HepG2 (cell line): ENCODE measurements at regions not wholly inside any gene's neighbourhood (a gene's known extent, or its start where the extent isn't known, plus 50 kb on each side); places are given as distances from the start of the nearest gene placed in this dataset.
"Not testable (repeated sequence)": the region's sequence is repeated elsewhere in the genome, so short reads cannot be mapped to it uniquely, and the experiment has no call there.

Experiments used
- ATAC-seq: fragments of 200-7000 bp; cut with Tn5 transposase; 3 replicates; pipeline ENCODE4 v1.9.1; 2020; ENCODE audit warnings: mild to moderate bottlenecking, moderate library complexity
- BruUV-seq: library from RNA; stranded (reverse); fragments of 400-500 nt; replicated peaks from 2 replicates; lab custom pipeline; 2021; lab: Mats Ljungman, UMichigan
- CTCF ChIA-PET: fragments of 300-600 bp; formaldehyde crosslinking; extraction: SDS; loops from one replicate; lab custom pipeline; 2021; ENCODE audit warnings: low total read pairs, inconsistent platforms, low intra/inter-chr PET ratio; lab: Yijun Ruan, JAX
- POLR2A ChIA-PET: fragments of 350-600 bp; sonication (Branson Sonifier 250); formaldehyde crosslinking; loops from one replicate; lab custom pipeline; 2020; ENCODE audit warnings: antibody characterized with exemption, inconsistent platforms; lab: Yijun Ruan, JAX
- DNase-seq: peaks from one replicate; pipeline ENCODE4 v3.0.0-alpha.2; 2015; ENCODE audit warnings: low spot score
- FAIRE-seq: peaks from 3 replicates; lab custom pipeline; 2011; peaks lifted over from hg19 to GRCh38; lab: Jason Lieb, UNC
- H2AFZ ChIP-seq: one replicate; pipeline ENCODE4 v1.6.1; 2011; ENCODE audit warnings: low read length, inconsistent platforms
- H3K27ac ChIP-seq: fragments of 300-600 bp; 3 replicates; pipeline ENCODE4 v1.8.0; 2011; ENCODE audit warnings: mixed run types, mild to moderate bottlenecking, mixed read lengths, low read length, inconsistent platforms; ENCODE audit not compliant: insufficient read depth; ENCODE audit errors: extremely low read length
- H3K27me3 ChIP-seq, 2 experiments: fragments of 200-600 bp in 1 of 2; 2 replicates in 1 of 2; 3 replicates in 1 of 2; pipeline versions ENCODE4 v1.6.0 to v1.8.0; 2011; ENCODE audit warnings: low read length in 2 of 2, mild to moderate bottlenecking in 2 of 2, moderate library complexity in 2 of 2, inconsistent platforms in 1 of 2; ENCODE audit not compliant: insufficient read depth in 2 of 2, control insufficient read depth in 1 of 2
- H3K36me3 ChIP-seq, 2 experiments: fragments of 200-600 bp in 1 of 2; replicated peaks in 1 of 2; 2 replicates in 1 of 2; 3 replicates in 1 of 2; pipeline versions ENCODE4 v1.5.1 to v1.8.0; 2011; ENCODE audit warnings: low read length in 2 of 2, inconsistent platforms in 1 of 2; ENCODE audit not compliant: insufficient read depth in 2 of 2, control insufficient read depth in 1 of 2
- H3K4me1 ChIP-seq: 2 replicates; pipeline ENCODE4 v1.5.1; 2012; ENCODE audit warnings: low read length, inconsistent platforms; ENCODE audit not compliant: insufficient read depth
- H3K4me2 ChIP-seq: 2 replicates; pipeline ENCODE4 v1.6.0; 2011; ENCODE audit warnings: low read depth, low read length, inconsistent platforms
- H3K4me3 ChIP-seq, 3 experiments: fragments of 200-600 bp in 1 of 3; sonication (generic), shearing (Covaris generic) in 1 of 3; replicated peaks in 1 of 3; 2 replicates each; pipeline ENCODE4 v1.5.1; 2011 to 2016; ENCODE audit warnings: low read length in 3 of 3, inconsistent platforms in 2 of 3, low read depth in 2 of 3, mild to moderate bottlenecking in 2 of 3, control low read depth in 1 of 3, mixed read lengths in 1 of 3; ENCODE audit not compliant: insufficient read depth in 1 of 3
- H3K79me2 ChIP-seq: one replicate; pipeline ENCODE4 v1.6.1; 2011; ENCODE audit warnings: low read length, inconsistent platforms; ENCODE audit not compliant: insufficient read depth
- H3K9ac ChIP-seq: 2 replicates; pipeline ENCODE4 v1.6.0; 2011; ENCODE audit warnings: mild to moderate bottlenecking, low read depth, low read length, inconsistent platforms; ENCODE audit not compliant: insufficient read depth
- H3K9me3 ChIP-seq: 2 replicates; pipeline ENCODE4 v1.5.1; 2012; ENCODE audit warnings: mild to moderate bottlenecking, low read length
- H4K20me1 ChIP-seq: 2 replicates; pipeline ENCODE4 v1.6.0; 2011; ENCODE audit warnings: inconsistent platforms, mild to moderate bottlenecking, low read length, moderate library complexity; ENCODE audit not compliant: insufficient read depth
- WGBS: methylation state at CpG from one replicate; pipeline ENCODE4 v1.1.6; 2017; ENCODE audit warnings: low lambda C conversion rate; 5-methylcytosine and 5-hydroxymethylcytosine counted together
- in situ Hi-C: cut with HindIII; loops from 2 replicates; pipeline ENCODE4 v1.10.0; 2017; ENCODE audit warnings: low pct_unique_long_range_greater_than_20kb; ENCODE audit not compliant: extremely low pct_ligation_motif_present
- intact Hi-C: fragments of 100-400 bp; cut with micrococcal nuclease; formaldehyde crosslinking; loops from one replicate; pipeline ENCODE4 v1.10.0; 2022; ENCODE audit not compliant: unreplicated experiment

DNA sequence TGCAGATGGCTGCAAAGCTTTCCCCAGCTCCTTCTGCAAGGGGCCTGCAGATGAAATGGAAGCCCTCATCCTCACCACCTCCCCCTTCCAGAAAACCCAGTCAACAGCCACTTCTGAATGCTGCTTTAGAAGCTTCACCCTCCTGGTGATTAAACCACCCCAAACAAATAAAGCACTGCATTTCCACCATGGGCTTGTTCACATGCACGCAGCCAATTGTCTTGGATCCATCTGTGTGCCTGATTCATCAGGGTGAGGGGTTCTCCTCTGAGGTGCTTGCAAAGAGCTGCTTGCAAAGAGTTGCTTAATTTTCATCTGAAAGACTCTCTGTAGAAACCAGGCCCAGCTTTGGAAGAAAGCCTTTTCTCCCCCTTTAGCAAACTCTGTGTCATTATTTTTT is 184.0 kb upstream of the OSBPL11 start:
- H3K36me3 ChIP-seq, H4K20me1 ChIP-seq, H3K27me3 ChIP-seq, H3K79me2 ChIP-seq, H3K4me3 ChIP-seq, ATAC-seq, H3K27ac ChIP-seq, FAIRE-seq, H3K4me1 ChIP-seq, H3K9ac ChIP-seq, BruUV-seq, H3K4me2 ChIP-seq, H3K9me3 ChIP-seq, in situ Hi-C loops, H2AFZ ChIP-seq, intact Hi-C loops, POLR2A ChIA-PET, CTCF ChIA-PET, DNase-seq: not testable (repeated sequence)
- WGBS: 17% methylated on average over 1 of the region's 1 CpG

DNA sequence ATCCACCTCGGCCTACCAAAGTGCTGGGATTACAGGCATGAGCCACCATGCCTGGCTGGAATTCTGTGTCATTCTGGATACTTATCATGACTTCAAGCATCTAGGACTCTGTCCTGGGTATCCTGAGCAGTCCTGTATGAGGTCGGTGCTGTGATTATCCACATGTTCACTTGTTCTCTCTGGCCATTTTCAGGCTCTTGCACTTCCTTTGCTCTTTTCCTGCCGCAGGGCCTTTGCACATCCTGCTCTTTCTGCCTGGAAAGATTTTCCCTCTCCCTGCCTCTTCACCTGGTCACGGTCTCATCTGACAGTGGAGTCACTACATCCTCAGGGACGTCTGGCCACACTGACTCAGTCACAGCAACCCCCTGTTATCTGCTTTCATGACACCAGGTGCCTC is 184.6 kb upstream of the OSBPL11 start:
- H3K4me2 ChIP-seq, intact Hi-C loops, POLR2A ChIA-PET, H3K27me3 ChIP-seq, H4K20me1 ChIP-seq, CTCF ChIA-PET, FAIRE-seq, H3K4me1 ChIP-seq, H3K79me2 ChIP-seq, H3K4me3 ChIP-seq, H3K36me3 ChIP-seq, H3K27ac ChIP-seq, BruUV-seq, in situ Hi-C loops, ATAC-seq, H2AFZ ChIP-seq, H3K9ac ChIP-seq, DNase-seq, H3K9me3 ChIP-seq: not testable (repeated sequence)
- WGBS: 55% methylated on average over 5 of the region's 5 CpGs

DNA sequence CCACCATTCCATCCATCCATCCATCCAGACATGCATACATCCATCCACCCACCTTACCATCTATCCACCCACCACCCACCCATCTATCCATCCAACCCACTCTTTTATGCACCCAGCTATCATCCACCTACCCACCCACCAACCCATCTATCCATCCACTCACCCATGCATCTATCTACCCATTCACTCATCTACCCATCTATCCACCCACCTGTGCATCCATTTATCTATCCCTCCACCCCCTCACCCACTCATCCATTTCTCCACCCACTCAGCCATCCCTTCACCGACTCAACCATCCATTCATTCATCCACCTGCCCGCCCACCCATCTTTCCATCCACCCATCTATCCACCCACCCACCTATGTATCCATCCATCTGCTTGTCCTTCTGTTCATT is 186.4 kb upstream of the OSBPL11 start:
- H3K79me2 ChIP-seq, H4K20me1 ChIP-seq, H3K4me1 ChIP-seq, CTCF ChIA-PET, H3K9me3 ChIP-seq, intact Hi-C loops, FAIRE-seq, H3K36me3 ChIP-seq, H3K27me3 ChIP-seq, DNase-seq, BruUV-seq, in situ Hi-C loops, H3K4me3 ChIP-seq, POLR2A ChIA-PET, H3K27ac ChIP-seq, H2AFZ ChIP-seq, ATAC-seq, H3K9ac ChIP-seq, H3K4me2 ChIP-seq: not testable (repeated sequence)
- 5% methylated on average over 2 of the region's 2 CpGs for WGBS
